ENCODE measurements at regions not wholly inside any gene's neighbourhood (a gene's known extent, or its start where the extent isn't known, plus 50 kb on each side); places are given as distances from the start of the nearest gene placed in this dataset.

- Histone ChIP-seq H3K23ac (ENCODE audit: low read depth, low read length, poor library complexity) (no peak overlapping the region), H3K9ac (ENCODE audit: low read depth, low read length, poor library complexity) (no peak overlapping the region), H2AK5ac (ENCODE audit: low read depth, low read length) (no peak overlapping the region), H3K9me3 (replicated peaks in 1 of 2; ENCODE audit: control insufficient read depth in 2 of 2, insufficient read depth in 1 of 2, low read depth in 1 of 2, low read length in 2 of 2) (peaks cover 3 to 8% of the 10 kb centered on the region in 2 donors), H4K8ac (ENCODE audit: low read depth, low read length) (no peak overlapping the region), H2AFZ (ENCODE audit: low read length) (no peak overlapping the region), H3K27ac (replicated peaks; ENCODE audit: low read length) (no peak overlapping the region), H3K79me1 (ENCODE audit: low read depth, low read length) (no peaks in the 10 kb centered on the region), H3K14ac (ENCODE audit: low read length) (no peak overlapping the region), H2BK120ac (ENCODE audit: low read depth, low read length) (no peak overlapping the region), H2BK5ac (ENCODE audit: low read length) (no peak overlapping the region), H2BK12ac (ENCODE audit: low read length) (no peak overlapping the region), H4K91ac (ENCODE audit: low read depth, low read length, poor library complexity) (no peak overlapping the region), H3K36me3 (replicated peaks in 1 of 2; ENCODE audit: control insufficient read depth in 2 of 2, insufficient read depth in 2 of 2, low read length in 2 of 2) (no peaks in the 10 kb centered on the region), H3K18ac (ENCODE audit: low read length) (no peak overlapping the region), H2BK15ac (ENCODE audit: low read length) (no peak overlapping the region), H3K4me2 (ENCODE audit: insufficient read depth, low read length, poor library complexity, severe bottlenecking) (no peak overlapping the region), H3K27me3 (ENCODE audit: control insufficient read depth in 3 of 3, insufficient read depth in 3 of 3, low read depth in 1 of 3, low read length in 3 of 3) (no peaks in the 10 kb centered on the region), H3K4ac (ENCODE audit: low read length) (no peak overlapping the region), H3K4me3 (ENCODE audit: low read length in 2 of 2) (no peak overlapping the region), H3K4me1 (ENCODE audit: control insufficient read depth in 2 of 2, insufficient read depth in 1 of 2, low read depth in 1 of 2, low read length in 2 of 2) (peaks cover 9 to 13% of the 10 kb centered on the region in 2 donors)
- no peak for DNase-seq (ENCODE audit: low spot score)
Measured at GRCh38 chr2:118525346-118525745, 322.1 kb downstream of the EN1 start.

- H3K4me1 ChIP-seq (ENCODE audit: control insufficient read depth in 2 of 2, insufficient read depth in 1 of 2, low read depth in 1 of 2, low read length in 2 of 2): peaks cover 6 to 9% of the 10 kb centered on the region in 2 donors
- H2AK5ac ChIP-seq (ENCODE audit: low read depth, low read length): no peak overlapping the region
- H2BK5ac ChIP-seq (ENCODE audit: low read length): no peak overlapping the region
- no peak overlapping the region for H2BK120ac ChIP-seq (ENCODE audit: low read depth, low read length)
- no peak overlapping the region for H3K27ac ChIP-seq (replicated peaks; ENCODE audit: low read length)
- no peak overlapping the region for H3K4ac ChIP-seq (ENCODE audit: low read length)
- no peak overlapping the region for H4K8ac ChIP-seq (ENCODE audit: low read depth, low read length)
- H2BK15ac ChIP-seq (ENCODE audit: low read length): no peak overlapping the region
- peaks cover 5 to 8% of the 10 kb centered on the region in 2 donors for H3K9me3 ChIP-seq (replicated peaks in 1 of 2; ENCODE audit: control insufficient read depth in 2 of 2, insufficient read depth in 1 of 2, low read depth in 1 of 2, low read length in 2 of 2)
- H3K23ac ChIP-seq (ENCODE audit: low read depth, low read length, poor library complexity): no peak overlapping the region
- no peak overlapping the region for H3K4me2 ChIP-seq (ENCODE audit: insufficient read depth, low read length, poor library complexity, severe bottlenecking)
- no peaks in the 10 kb centered on the region for H3K79me1 ChIP-seq (ENCODE audit: low read depth, low read length)
- H2AFZ ChIP-seq (ENCODE audit: low read length): no peak overlapping the region
- H3K36me3 ChIP-seq (replicated peaks in 1 of 2; ENCODE audit: control insufficient read depth in 2 of 2, insufficient read depth in 2 of 2, low read length in 2 of 2): no peaks in the 10 kb centered on the region
- no peak overlapping the region for H3K4me3 ChIP-seq (ENCODE audit: low read length in 2 of 2)
- no peak overlapping the region for H3K18ac ChIP-seq (ENCODE audit: low read length)
- no peak overlapping the region for H3K9ac ChIP-seq (ENCODE audit: low read depth, low read length, poor library complexity)
- H3K27me3 ChIP-seq (ENCODE audit: control insufficient read depth in 3 of 3, insufficient read depth in 3 of 3, low read depth in 1 of 3, low read length in 3 of 3): no peaks in the 10 kb centered on the region
- no peak for DNase-seq (ENCODE audit: low spot score)
- no peak overlapping the region for H4K91ac ChIP-seq (ENCODE audit: low read depth, low read length, poor library complexity)
- no peak overlapping the region for H2BK12ac ChIP-seq (ENCODE audit: low read length)
- no peak overlapping the region for H3K14ac ChIP-seq (ENCODE audit: low read length)
Measured at GRCh38 chr2:118524911-118525310, 322.5 kb downstream of the EN1 start.

- Histone ChIP-seq H3K4me3 (ENCODE audit: low read length in 2 of 2) (no peak overlapping the region), H3K23ac (ENCODE audit: low read depth, low read length, poor library complexity) (no peak overlapping the region), H2AFZ (ENCODE audit: low read length) (no peak overlapping the region), H3K4me2 (ENCODE audit: insufficient read depth, low read length, poor library complexity, severe bottlenecking) (no peak overlapping the region), H4K8ac (ENCODE audit: low read depth, low read length) (no peak overlapping the region), H3K36me3 (replicated peaks in 1 of 2; ENCODE audit: control insufficient read depth in 2 of 2, insufficient read depth in 2 of 2, low read length in 2 of 2) (no peaks in the 10 kb centered on the region), H2BK12ac (ENCODE audit: low read length) (no peak overlapping the region), H3K14ac (ENCODE audit: low read length) (no peak overlapping the region), H3K27me3 (ENCODE audit: control insufficient read depth in 3 of 3, insufficient read depth in 3 of 3, low read depth in 1 of 3, low read length in 3 of 3) (no peaks in the 10 kb centered on the region), H2AK5ac (ENCODE audit: low read depth, low read length) (no peak overlapping the region), H3K27ac (replicated peaks; ENCODE audit: low read length) (no peak overlapping the region), H3K18ac (ENCODE audit: low read length) (no peak overlapping the region), H3K4me1 (ENCODE audit: control insufficient read depth in 2 of 2, insufficient read depth in 1 of 2, low read depth in 1 of 2, low read length in 2 of 2) (peaks cover 0 to under 1% of the 10 kb centered on the region in 2 donors), H4K91ac (ENCODE audit: low read depth, low read length, poor library complexity) (no peak overlapping the region), H2BK15ac (ENCODE audit: low read length) (no peak overlapping the region), H3K4ac (ENCODE audit: low read length) (no peak overlapping the region), H3K9me3 (replicated peaks in 1 of 2; ENCODE audit: control insufficient read depth in 2 of 2, insufficient read depth in 1 of 2, low read depth in 1 of 2, low read length in 2 of 2) (peaks cover 6 to 13% of the 10 kb centered on the region in 2 donors), H3K9ac (ENCODE audit: low read depth, low read length, poor library complexity) (no peak overlapping the region), H2BK120ac (ENCODE audit: low read depth, low read length) (no peak overlapping the region), H2BK5ac (ENCODE audit: low read length) (no peak overlapping the region), H3K79me1 (ENCODE audit: low read depth, low read length) (no peaks in the 10 kb centered on the region)
- DNase-seq (ENCODE audit: low spot score): no peak
- no CpG with 5 or more reads among the region's 3 CpGs for WGBS, 2 donors (ENCODE audit: extremely low coverage in 2 of 2, insufficient read length in 2 of 2, insufficient replicate concordance in 1 of 2)
Measured at GRCh38 chr2:118523761-118524160, 323.7 kb downstream of the EN1 start.

GRCh38 chr2:118521960-118522359, 325.5 kb downstream of the EN1 start:
- Histone ChIP-seq H4K91ac (ENCODE audit: low read depth, low read length, poor library complexity) (no peak overlapping the region), H3K14ac (ENCODE audit: low read length) (no peak overlapping the region), H3K23ac (ENCODE audit: low read depth, low read length, poor library complexity) (no peak overlapping the region), H2AFZ (ENCODE audit: low read length) (no peak overlapping the region), H3K4me2 (ENCODE audit: insufficient read depth, low read length, poor library complexity, severe bottlenecking) (no peak overlapping the region), H3K36me3 (replicated peaks in 1 of 2; ENCODE audit: control insufficient read depth in 2 of 2, insufficient read depth in 2 of 2, low read length in 2 of 2) (no peaks in the 10 kb centered on the region), H4K8ac (ENCODE audit: low read depth, low read length) (no peak overlapping the region), H3K27ac (replicated peaks; ENCODE audit: low read length) (no peak overlapping the region), H2BK12ac (ENCODE audit: low read length) (no peak overlapping the region), H2BK5ac (ENCODE audit: low read length) (no peak overlapping the region), H3K79me1 (ENCODE audit: low read depth, low read length) (no peaks in the 10 kb centered on the region), H2AK5ac (ENCODE audit: low read depth, low read length) (no peak overlapping the region), H3K4me1 (ENCODE audit: control insufficient read depth in 2 of 2, insufficient read depth in 1 of 2, low read depth in 1 of 2, low read length in 2 of 2) (no peaks in the 10 kb centered on the region), H3K9ac (ENCODE audit: low read depth, low read length, poor library complexity) (no peak overlapping the region), H3K4me3 (ENCODE audit: low read length in 2 of 2) (no peak overlapping the region), H3K18ac (ENCODE audit: low read length) (no peak overlapping the region), H2BK120ac (ENCODE audit: low read depth, low read length) (no peak overlapping the region), H3K9me3 (replicated peaks in 1 of 2; ENCODE audit: control insufficient read depth in 2 of 2, insufficient read depth in 1 of 2, low read depth in 1 of 2, low read length in 2 of 2) (peaks cover 6 to 11% of the 10 kb centered on the region in 2 donors), H3K4ac (ENCODE audit: low read length) (no peak overlapping the region), H2BK15ac (ENCODE audit: low read length) (no peak overlapping the region), H3K27me3 (ENCODE audit: control insufficient read depth in 3 of 3, insufficient read depth in 3 of 3, low read depth in 1 of 3, low read length in 3 of 3) (no peaks in the 10 kb centered on the region)
- no CpG with 5 or more reads among the region's 1 CpG for WGBS, 2 donors (ENCODE audit: extremely low coverage in 2 of 2, insufficient read length in 2 of 2, insufficient replicate concordance in 1 of 2)
- no peak for DNase-seq (ENCODE audit: low spot score)
